Spleen (tissue), 7 donors: ENCODE measurements at regions not wholly inside any gene's neighbourhood (a gene's known extent, or its start where the extent isn't known, plus 50 kb on each side); places are given as distances from the start of the nearest gene placed in this dataset.

Experiments used
- CTCF ChIP-seq, 11 experiments: fragments of 200-600 bp in 7 of 11; fragments of 450-650 bp in 4 of 11; sonication (generic) in 4 of 11; IDR thresholded peaks in 8 of 11; conservative IDR thresholded peaks in 3 of 11; 1 replicate in 7 of 11; 2 replicates in 4 of 11; pipeline versions ENCODE4 v1.4.0 to v1.8.0; 2016 to 2021; ENCODE audit warnings: antibody characterized with exemption in 11 of 11, inconsistent platforms in 4 of 11, mild to moderate bottlenecking in 1 of 11
- POLR2AphosphoS5 ChIP-seq, 3 donors: sonication (generic); formaldehyde crosslinking; IDR thresholded peaks; one replicate each; pipeline ENCODE4 v1.5.1; 2017; ENCODE audit warnings: antibody characterized with exemption in 3 of 3
- donor health status: DM: no; HTN: no; CAD: no; lungs with moderate emphysema.
- donor health status: DM: no; HTN: no; CAD: no.
- donor health status: DM: no; HTN: no; CAD: no.

GRCh38 chr5:10885026-10885425, 124.0 kb upstream of the DAP start:
- TF ChIP-seq CTCF (IDR thresholded peaks at IDR 0.05 in 8 of 11, conservative IDR thresholded peaks at IDR 0.05 in 3 of 11) = no peak
- no peak for TF ChIP-seq POLR2AphosphoS5 (IDR thresholded peaks at IDR 0.05)
